GM12878 (cell line): ENCODE measurements at regions not wholly inside any gene's neighbourhood (a gene's known extent, or its start where the extent isn't known, plus 50 kb on each side); places are given as distances from the start of the nearest gene placed in this dataset.

Experiments
- CEBPB ChIP-seq, 2 experiments: fragments of 150-350 bp in 1 of 2; IDR thresholded peaks; 2 replicates each; pipeline ENCODE4 v1.6.1; 2012 to 2014; ENCODE audit warnings: low read depth in 2 of 2, low read length in 2 of 2, borderline replicate concordance in 1 of 2, inconsistent platforms in 1 of 2
- CHD1 ChIP-seq: IDR thresholded peaks from 2 replicates; pipeline ENCODE4 v1.6.1; 2012; ENCODE audit warnings: low read depth, low read length, improper control_type of control experiment
- CTCF ChIP-seq, 3 experiments: IDR thresholded peaks in 2 of 3; conservative IDR thresholded peaks in 1 of 3; 2 replicates each; pipeline ENCODE4 v1.5.1; 2011; ENCODE audit warnings: low read depth in 3 of 3, low read length in 3 of 3, mild to moderate bottlenecking in 3 of 3, control low read depth in 2 of 3, moderate library complexity in 2 of 3, inconsistent platforms in 1 of 3, mixed read lengths in 1 of 3; ENCODE audit not compliant: control insufficient read depth in 2 of 3, insufficient read depth in 1 of 3; ENCODE audit errors: extremely low read depth in 1 of 3
- EGR1 ChIP-seq, 2 experiments: IDR thresholded peaks; 1 replicate in 1 of 2; 2 replicates in 1 of 2; pipeline ENCODE4 v1.6.1; 2011 to 2012; ENCODE audit warnings: low read depth in 2 of 2, low read length in 2 of 2, borderline replicate concordance in 1 of 2, mild to moderate bottlenecking in 1 of 2, moderate library complexity in 1 of 2
- FOXM1 ChIP-seq: IDR thresholded peaks from 2 replicates; pipeline ENCODE4 v1.6.1; 2012; ENCODE audit warnings: low read depth, mild to moderate bottlenecking, inconsistent platforms, low read length, moderate library complexity
- MXI1 ChIP-seq: fragments of 150-350 bp; IDR thresholded peaks from 2 replicates; pipeline ENCODE4 v1.6.1; 2011; ENCODE audit warnings: low read depth, mild to moderate bottlenecking, inconsistent platforms, low read length, improper control_type of control experiment
- MYC ChIP-seq: IDR thresholded peaks from 2 replicates; pipeline ENCODE4 v1.6.1; 2011; ENCODE audit warnings: mild to moderate bottlenecking, low read length, moderate library complexity, inconsistent platforms; ENCODE audit not compliant: insufficient read depth, insufficient replicate concordance, insufficient read length, severe bottlenecking
- RCOR1 ChIP-seq: conservative IDR thresholded peaks from 2 replicates; pipeline ENCODE4 v1.6.1; 2012; ENCODE audit warnings: low read depth, low read length, improper control_type of control experiment
- SIX5 ChIP-seq: IDR thresholded peaks from 2 replicates; pipeline ENCODE4 v1.6.1; 2011; ENCODE audit warnings: mild to moderate bottlenecking, low read depth, low read length, moderate library complexity; ENCODE audit not compliant: severe bottlenecking
- SPI1 ChIP-seq: IDR thresholded peaks from 2 replicates; pipeline ENCODE4 v1.6.1; 2011; ENCODE audit warnings: low read depth, mild to moderate bottlenecking, low read length, moderate library complexity, borderline replicate concordance; ENCODE audit not compliant: insufficient read depth
- STAT1 ChIP-seq: fragments of 450-650 bp; conservative IDR thresholded peaks from 2 replicates; pipeline ENCODE4 v1.6.1; 2014; ENCODE audit warnings: antibody characterized with exemption, mild to moderate bottlenecking
- TAF1 ChIP-seq: IDR thresholded peaks from 2 replicates; pipeline ENCODE4 v1.6.1; 2011; ENCODE audit warnings: mild to moderate bottlenecking, low read depth, low read length, borderline replicate concordance
- TF ChIP-seq, protein P1 (sequence below): IDR thresholded peaks from 2 replicates; pipeline ENCODE4 v1.6.1; 2012; ENCODE audit warnings: low read depth, low read length, improper control_type of control experiment

DNA sequence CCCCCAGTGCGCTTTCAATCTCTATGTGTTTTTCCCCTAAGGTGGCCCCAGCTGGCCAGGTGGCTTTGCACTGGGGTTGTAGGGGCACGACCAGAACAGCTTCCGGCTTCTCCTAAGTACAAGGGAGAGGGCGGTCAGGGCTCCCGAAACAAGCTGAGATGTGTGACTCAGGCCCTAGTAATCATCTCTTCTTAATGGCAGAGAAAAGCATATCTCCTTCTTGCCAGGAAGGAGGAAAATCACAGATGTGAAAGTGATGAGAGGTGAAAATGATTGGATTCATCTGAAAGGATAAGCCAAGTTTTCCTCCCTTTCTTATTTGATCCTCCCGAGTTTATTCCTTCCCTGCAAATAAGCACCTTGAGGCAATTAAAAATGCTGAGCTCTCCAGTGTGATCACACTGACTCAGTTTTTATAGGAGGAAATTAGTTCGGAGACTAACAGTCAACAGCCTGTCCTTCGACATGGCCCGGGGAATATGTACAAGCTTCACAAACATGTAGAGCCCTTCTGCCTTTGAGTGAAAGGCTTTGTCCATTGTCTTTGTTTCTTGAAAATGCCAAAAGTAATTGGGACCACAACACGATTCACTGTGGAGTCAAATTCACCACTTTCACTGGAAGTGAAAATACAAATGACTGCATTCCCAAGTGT is 514.8 kb downstream of the PSAT1 start:
- TF ChIP-seq TAF1 (no peak), RCOR1 (no peak), FOXM1 (no peak), CTCF (IDR thresholded peaks at IDR 0.05 in 2 of 3, conservative IDR thresholded peaks at IDR 0.05 in 1 of 3; ENCODE audit: control insufficient read depth in 2 of 3, extremely low read depth in 1 of 3, insufficient read depth in 1 of 3, low read depth in 3 of 3, low read length in 3 of 3) (no peak), STAT1 (no peak), MYC (no peak), SIX5 (no peak), CHD1 (no peak), CEBPB (IDR thresholded peaks at IDR 0.05; ENCODE audit: borderline replicate concordance in 1 of 2, low read depth in 2 of 2, low read length in 2 of 2) (no peak), EGR1 (IDR thresholded peaks at IDR 0.05; ENCODE audit: borderline replicate concordance in 1 of 2, low read depth in 2 of 2, low read length in 2 of 2) (no peak), MXI1 (no peak), SPI1 (no peak)
- TF ChIP-seq, protein P1, sequence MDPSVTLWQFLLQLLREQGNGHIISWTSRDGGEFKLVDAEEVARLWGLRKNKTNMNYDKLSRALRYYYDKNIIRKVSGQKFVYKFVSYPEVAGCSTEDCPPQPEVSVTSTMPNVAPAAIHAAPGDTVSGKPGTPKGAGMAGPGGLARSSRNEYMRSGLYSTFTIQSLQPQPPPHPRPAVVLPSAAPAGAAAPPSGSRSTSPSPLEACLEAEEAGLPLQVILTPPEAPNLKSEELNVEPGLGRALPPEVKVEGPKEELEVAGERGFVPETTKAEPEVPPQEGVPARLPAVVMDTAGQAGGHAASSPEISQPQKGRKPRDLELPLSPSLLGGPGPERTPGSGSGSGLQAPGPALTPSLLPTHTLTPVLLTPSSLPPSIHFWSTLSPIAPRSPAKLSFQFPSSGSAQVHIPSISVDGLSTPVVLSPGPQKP: no peak
